Keratinocyte (primary cell): ENCODE measurements at regions not wholly inside any gene's neighbourhood (a gene's known extent, or its start where the extent isn't known, plus 50 kb on each side); places are given as distances from the start of the nearest gene placed in this dataset.

Experiments used
- EZH2 ChIP-seq: IDR thresholded peaks from one replicate; pipeline ENCODE4 v1.6.1; 2012; ENCODE audit warnings: inconsistent platforms, mild to moderate bottlenecking, low read length, moderate library complexity
- TF ChIP-seq, protein P1 (sequence below), 3 experiments: IDR thresholded peaks in 1 of 3; conservative IDR thresholded peaks in 1 of 3; optimal IDR thresholded peaks in 1 of 3; 2 replicates in 2 of 3; 3 replicates in 1 of 3; pipeline versions ENCODE3 to v1.5.1; 2011; ENCODE audit warnings: low read length in 3 of 3, mild to moderate bottlenecking in 3 of 3, moderate library complexity in 2 of 3, control low read depth in 1 of 3, inconsistent platforms in 1 of 3; ENCODE audit not compliant: insufficient read depth in 2 of 3; ENCODE audit errors: extremely low read depth in 1 of 3

DNA sequence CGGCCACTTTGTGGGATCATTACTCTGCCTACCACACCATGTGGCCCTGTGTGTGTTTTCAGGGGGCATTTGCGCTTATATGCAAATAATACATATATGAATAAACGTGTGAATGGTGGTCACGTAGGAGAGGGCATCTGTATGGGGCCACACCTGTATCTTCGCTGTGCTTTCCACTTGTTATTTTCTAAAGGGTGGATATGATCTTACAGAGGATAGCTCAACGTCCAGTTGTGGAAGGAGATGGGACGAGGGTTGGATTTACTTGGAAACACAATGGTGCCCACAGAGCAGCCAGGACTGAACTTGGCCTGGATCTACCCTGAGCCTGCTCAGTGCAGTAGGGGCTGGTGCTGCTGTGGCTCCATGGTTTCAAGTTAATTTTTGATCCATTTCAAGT lies 93.3 kb downstream of the YTHDF1 start:
- TF ChIP-seq, protein P1, sequence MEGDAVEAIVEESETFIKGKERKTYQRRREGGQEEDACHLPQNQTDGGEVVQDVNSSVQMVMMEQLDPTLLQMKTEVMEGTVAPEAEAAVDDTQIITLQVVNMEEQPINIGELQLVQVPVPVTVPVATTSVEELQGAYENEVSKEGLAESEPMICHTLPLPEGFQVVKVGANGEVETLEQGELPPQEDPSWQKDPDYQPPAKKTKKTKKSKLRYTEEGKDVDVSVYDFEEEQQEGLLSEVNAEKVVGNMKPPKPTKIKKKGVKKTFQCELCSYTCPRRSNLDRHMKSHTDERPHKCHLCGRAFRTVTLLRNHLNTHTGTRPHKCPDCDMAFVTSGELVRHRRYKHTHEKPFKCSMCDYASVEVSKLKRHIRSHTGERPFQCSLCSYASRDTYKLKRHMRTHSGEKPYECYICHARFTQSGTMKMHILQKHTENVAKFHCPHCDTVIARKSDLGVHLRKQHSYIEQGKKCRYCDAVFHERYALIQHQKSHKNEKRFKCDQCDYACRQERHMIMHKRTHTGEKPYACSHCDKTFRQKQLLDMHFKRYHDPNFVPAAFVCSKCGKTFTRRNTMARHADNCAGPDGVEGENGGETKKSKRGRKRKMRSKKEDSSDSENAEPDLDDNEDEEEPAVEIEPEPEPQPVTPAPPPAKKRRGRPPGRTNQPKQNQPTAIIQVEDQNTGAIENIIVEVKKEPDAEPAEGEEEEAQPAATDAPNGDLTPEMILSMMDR (optimal IDR thresholded peaks at IDR 0.05 in 1 of 3, IDR thresholded peaks at IDR 0.05 in 1 of 3, conservative IDR thresholded peaks at IDR 0.05 in 1 of 3; ENCODE audit: extremely low read depth in 1 of 3, insufficient read depth in 2 of 3, low read length in 3 of 3) = no peak
- no peak for TF ChIP-seq EZH2
